IPS-20b (cell line): ENCODE measurements at regions not wholly inside any gene's neighbourhood (a gene's known extent, or its start where the extent isn't known, plus 50 kb on each side); places are given as distances from the start of the nearest gene placed in this dataset.

Source experiments
- H3K27ac ChIP-seq: one replicate; pipeline ENCODE4 v1.5.1; 2013; ENCODE audit warnings: low read length
- H3K27me3 ChIP-seq: 2 replicates; pipeline ENCODE4 v1.6.1; 2013; ENCODE audit warnings: mild to moderate bottlenecking, low read length, inconsistent platforms; ENCODE audit not compliant: insufficient read depth
- H3K36me3 ChIP-seq: 2 replicates; pipeline ENCODE4 v1.6.1; 2013; ENCODE audit warnings: low read depth, mild to moderate bottlenecking, inconsistent platforms, low read length, moderate library complexity; ENCODE audit not compliant: insufficient read depth
- H3K4me1 ChIP-seq: 2 replicates; pipeline ENCODE4 v1.6.1; 2013; ENCODE audit warnings: mild to moderate bottlenecking, control low read depth, inconsistent platforms, low read length, moderate library complexity; ENCODE audit not compliant: insufficient read depth
- H3K4me3 ChIP-seq: 2 replicates; pipeline ENCODE4 v1.5.1; 2013; ENCODE audit warnings: mild to moderate bottlenecking, low read length, inconsistent platforms
- H3K9ac ChIP-seq: 2 replicates; pipeline ENCODE4 v1.6.1; 2013; ENCODE audit warnings: low read depth, mild to moderate bottlenecking, inconsistent platforms, low read length, moderate library complexity
- H3K9me3 ChIP-seq: 2 replicates; pipeline ENCODE4 v1.6.1; 2013; ENCODE audit warnings: mild to moderate bottlenecking, low read depth, low read length, inconsistent platforms; ENCODE audit not compliant: insufficient read depth

DNA sequence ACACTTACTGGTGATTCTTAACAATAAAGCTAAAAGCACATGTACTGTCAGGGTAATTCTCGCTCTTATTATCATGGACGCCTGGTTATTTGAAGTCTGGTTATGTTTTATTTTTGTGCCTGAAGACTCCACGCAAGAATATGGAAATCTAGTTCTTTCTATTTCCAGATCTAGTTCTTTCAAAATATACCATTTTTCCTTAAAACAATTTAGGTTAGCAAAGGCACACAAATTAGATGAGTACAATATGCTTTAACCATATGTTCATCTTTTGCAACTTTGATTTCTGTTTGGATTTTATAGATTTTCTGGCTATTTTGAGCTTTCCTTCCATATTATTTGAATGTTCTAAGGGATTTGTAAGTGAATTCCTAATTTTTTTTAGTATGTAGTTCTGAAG, 1783.1 kb downstream of the PCDH7 start:
- Histone ChIP-seq H3K27ac (no peak overlapping the region), H3K9ac (no peak overlapping the region), H3K27me3 (no peaks in the 10 kb centered on the region), H3K9me3 (no peaks in the 10 kb centered on the region), H3K4me3 (no peak overlapping the region), H3K36me3 (no peaks in the 10 kb centered on the region), H3K4me1 (no peaks in the 10 kb centered on the region)

DNA sequence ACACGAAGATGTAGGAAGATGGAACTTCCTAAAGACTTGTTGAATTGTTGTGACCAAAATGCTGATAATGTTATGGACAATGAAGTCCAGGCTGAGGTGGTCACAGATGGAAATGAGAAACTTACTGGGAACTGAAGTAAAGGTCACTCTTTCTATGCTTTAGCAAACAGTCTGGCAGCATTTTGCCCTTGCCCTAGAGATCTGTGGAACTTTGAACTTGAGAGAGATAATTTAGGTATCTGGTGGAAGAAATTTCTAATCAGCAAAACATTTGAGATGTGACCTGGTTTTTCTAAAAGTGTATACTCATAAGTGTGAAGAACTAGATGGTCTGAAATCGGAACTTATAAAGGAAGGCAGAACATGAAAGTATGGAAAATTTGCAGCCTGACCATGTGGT, 1785.9 kb downstream of the PCDH7 start:
- Histone ChIP-seq H3K27ac (no peak overlapping the region), H3K4me1 (no peaks in the 10 kb centered on the region), H3K9ac (no peak overlapping the region), H3K36me3 (no peaks in the 10 kb centered on the region), H3K27me3 (no peaks in the 10 kb centered on the region), H3K9me3 (no peaks in the 10 kb centered on the region), H3K4me3 (no peak overlapping the region)

DNA sequence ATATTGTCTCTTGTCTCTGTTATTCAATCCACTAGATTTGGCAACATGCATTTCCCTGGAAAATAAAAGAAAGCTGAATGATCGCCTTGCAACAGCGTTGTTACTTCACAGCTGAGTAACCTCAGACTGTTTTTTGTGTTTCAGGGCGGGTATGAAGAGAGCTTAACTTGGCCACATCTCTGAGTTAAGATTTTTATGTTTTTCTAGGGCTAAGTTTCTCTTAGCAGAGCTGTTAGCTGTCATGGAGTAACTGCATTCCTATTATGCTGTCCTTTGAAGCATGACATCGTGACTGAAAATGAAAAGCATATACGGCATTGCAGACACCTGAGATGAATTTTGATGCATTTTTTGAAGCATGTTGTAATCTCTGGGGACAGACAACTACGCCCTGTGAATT, 1798.9 kb downstream of the PCDH7 start:
- no peak overlapping the region for H3K9ac ChIP-seq
- no peaks in the 10 kb centered on the region for H3K36me3 ChIP-seq
- H3K9me3 ChIP-seq, result no peaks in the 10 kb centered on the region; the same call in 1 of the 2 replicates
- H3K4me3 ChIP-seq, result no peak overlapping the region
- H3K27me3 ChIP-seq, result no peaks in the 10 kb centered on the region
- no peaks in the 10 kb centered on the region for H3K4me1 ChIP-seq
- H3K27ac ChIP-seq, result no peak overlapping the region

DNA sequence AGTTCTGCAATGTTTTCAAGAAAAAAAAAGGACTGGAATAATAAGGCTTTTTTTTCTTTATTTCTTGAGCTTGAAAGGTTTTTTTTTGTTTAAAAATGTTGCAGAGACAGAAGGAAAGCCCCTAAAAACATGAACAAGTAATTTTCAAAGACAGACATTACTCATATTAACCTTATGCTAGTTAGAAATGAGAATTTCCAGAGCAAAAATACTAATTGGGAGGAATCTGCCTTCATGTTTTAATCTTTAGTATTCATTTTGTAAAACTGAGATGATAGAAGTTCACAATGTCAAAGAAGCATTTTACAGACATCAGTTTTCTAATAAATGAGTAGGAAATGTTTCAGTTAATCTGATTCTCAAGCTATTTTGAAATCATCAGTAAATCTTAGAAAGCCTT, 1805.3 kb downstream of the PCDH7 start:
- Histone ChIP-seq H3K27me3 (no peaks in the 10 kb centered on the region), H3K4me3 (no peak overlapping the region), H3K4me1 (no peaks in the 10 kb centered on the region), H3K27ac (no peak overlapping the region), H3K9ac (no peak overlapping the region), H3K9me3 (no peaks in the 10 kb centered on the region; the same call in 1 of the 2 replicates), H3K36me3 (no peaks in the 10 kb centered on the region)

DNA sequence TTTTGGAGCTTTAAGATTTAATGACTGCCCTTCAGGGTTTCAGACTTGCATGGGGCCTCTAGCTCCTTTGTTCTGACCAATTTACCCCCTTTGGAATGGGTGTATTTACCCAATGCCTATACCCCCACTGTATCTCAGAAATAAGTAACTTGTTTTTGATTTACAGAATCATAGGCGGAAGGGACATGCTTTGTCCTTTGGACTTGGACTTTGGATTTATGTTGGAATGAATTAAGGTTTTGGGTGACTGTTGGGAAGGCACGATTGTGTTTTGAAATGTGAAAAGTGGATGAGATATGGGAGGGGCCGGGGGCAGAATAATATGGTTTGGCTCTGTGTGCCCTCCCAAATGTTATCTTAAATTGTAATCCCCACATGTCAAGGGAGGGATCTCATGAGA, 1824.7 kb downstream of the PCDH7 start:
- no peaks in the 10 kb centered on the region for H3K36me3 ChIP-seq
- no peak overlapping the region for H3K4me3 ChIP-seq
- H3K9me3 ChIP-seq, result no peaks in the 10 kb centered on the region
- H3K4me1 ChIP-seq, result no peaks in the 10 kb centered on the region
- no peak overlapping the region for H3K27ac ChIP-seq
- no peaks in the 10 kb centered on the region for H3K27me3 ChIP-seq
- H3K9ac ChIP-seq, result no peak overlapping the region

DNA sequence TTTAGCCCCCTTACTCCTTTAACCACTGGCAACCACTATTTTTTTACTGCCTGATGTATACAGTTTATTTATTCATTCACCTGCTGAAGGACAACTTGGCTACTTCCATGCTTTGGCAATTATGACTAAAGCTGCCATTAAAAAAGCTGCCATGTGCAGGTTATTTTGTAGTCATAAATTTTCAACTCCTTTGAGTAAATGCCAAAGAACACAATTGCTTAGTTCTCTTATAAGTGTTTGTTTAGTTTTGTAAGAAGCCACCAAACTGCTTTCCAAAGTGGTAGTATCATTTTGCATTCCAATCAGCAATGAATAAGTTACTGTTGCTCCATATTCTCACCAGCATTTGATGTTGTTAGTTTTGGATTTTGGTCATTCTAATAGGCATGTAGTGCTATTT, 1831.8 kb downstream of the PCDH7 start:
- no peak overlapping the region for H3K4me3 ChIP-seq
- H3K27ac ChIP-seq, result no peak overlapping the region
- no peaks in the 10 kb centered on the region for H3K4me1 ChIP-seq
- no peaks in the 10 kb centered on the region for H3K9me3 ChIP-seq
- no peaks in the 10 kb centered on the region for H3K36me3 ChIP-seq
- H3K9ac ChIP-seq, result no peak overlapping the region
- no peaks in the 10 kb centered on the region for H3K27me3 ChIP-seq

DNA sequence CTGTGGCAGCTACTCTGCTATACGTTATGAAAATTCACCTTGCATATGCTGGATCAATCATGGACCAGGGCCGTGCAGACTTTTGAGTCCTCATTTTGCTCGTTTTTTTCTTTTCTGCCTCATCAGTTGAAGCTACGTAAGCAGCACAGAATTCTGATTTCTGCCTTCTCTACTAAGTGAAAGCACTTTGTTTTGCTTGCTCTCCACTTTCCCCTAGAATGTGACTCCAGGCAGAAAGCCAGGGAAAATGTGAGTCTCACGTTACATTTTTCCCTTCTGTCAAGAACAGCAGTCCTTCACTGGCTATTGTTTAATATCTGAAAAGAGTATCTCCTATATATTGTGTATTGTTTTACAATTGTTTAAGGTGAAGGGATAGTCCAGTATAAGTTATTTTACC, 1840.1 kb downstream of the PCDH7 start:
- Histone ChIP-seq H3K4me1 (peaks cover 8% of the 10 kb centered on the region; the same call in 1 of the 2 replicates), H3K27ac (no peak overlapping the region), H3K9ac (no peak overlapping the region), H3K9me3 (no peaks in the 10 kb centered on the region), H3K36me3 (no peaks in the 10 kb centered on the region), H3K4me3 (no peak overlapping the region), H3K27me3 (no peaks in the 10 kb centered on the region)

DNA sequence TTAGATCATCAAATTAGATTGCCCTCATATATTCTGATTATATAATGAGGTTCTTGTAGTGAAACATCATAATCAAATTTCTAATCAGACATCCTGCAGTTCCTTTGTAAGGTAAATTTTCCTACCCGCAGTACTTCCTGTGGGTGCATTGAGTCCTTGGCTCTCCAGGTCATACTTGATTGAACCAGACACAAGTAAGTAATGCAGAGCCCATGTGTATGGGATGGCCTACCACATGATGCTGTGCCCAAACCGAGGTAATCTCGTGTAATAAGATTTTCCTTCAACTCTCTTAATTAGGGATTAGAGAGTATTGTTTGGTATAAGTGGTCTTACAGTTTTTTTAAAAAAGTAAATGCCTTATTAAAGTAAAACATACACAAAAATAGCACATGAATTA, 1841.8 kb downstream of the PCDH7 start:
- H3K4me1 ChIP-seq, result peaks cover 8% of the 10 kb centered on the region; the same call in 1 of the 2 replicates
- no peaks in the 10 kb centered on the region for H3K9me3 ChIP-seq
- H3K27ac ChIP-seq, result no peak overlapping the region
- no peak overlapping the region for H3K9ac ChIP-seq
- no peaks in the 10 kb centered on the region for H3K36me3 ChIP-seq
- H3K27me3 ChIP-seq, result no peaks in the 10 kb centered on the region
- H3K4me3 ChIP-seq, result no peak overlapping the region

DNA sequence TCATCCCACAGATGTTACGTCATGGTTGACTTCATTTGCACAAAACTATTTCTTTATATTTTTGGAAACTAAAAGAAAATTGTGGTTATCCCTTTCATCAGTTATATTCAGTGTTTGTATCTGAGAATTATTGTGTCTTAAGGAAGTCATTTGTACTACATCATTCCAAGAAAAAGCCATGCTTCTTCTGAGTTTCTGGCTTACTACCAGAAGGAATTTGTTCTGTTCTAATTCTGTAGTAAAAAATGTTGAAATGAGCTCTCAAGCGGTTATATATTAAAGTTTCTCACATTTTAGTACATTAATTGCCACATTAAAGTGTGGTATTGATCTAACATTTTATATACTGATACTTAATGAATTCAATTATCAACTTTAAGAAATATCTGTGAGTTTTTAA, 1844.5 kb downstream of the PCDH7 start:
- Histone ChIP-seq H3K4me3 (no peak overlapping the region), H3K4me1 (peaks cover 8% of the 10 kb centered on the region; the same call in 1 of the 2 replicates), H3K9me3 (no peaks in the 10 kb centered on the region), H3K9ac (no peak overlapping the region), H3K27me3 (no peaks in the 10 kb centered on the region), H3K27ac (no peak overlapping the region), H3K36me3 (no peaks in the 10 kb centered on the region)

DNA sequence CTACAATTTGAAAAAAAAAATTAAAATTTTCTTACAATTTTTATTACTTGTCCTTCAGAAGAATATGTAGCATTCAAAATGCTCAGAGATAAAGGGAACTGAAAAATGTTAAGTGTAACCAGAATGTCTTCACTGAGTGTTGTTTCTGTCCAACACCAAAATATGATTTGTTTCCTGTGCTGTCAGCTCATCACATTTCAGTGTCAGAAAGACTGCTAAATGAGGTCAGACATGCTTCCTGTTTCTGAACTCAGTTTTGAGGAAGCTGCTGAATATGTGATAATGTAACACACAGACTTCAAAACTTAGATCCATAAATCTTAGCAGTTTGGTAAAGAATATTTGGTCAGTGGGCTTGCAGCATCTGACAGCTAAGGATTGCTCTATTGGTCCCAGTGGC, 1849.7 kb downstream of the PCDH7 start:
- H3K4me1 ChIP-seq, result no peaks in the 10 kb centered on the region
- H3K36me3 ChIP-seq, result no peaks in the 10 kb centered on the region
- no peaks in the 10 kb centered on the region for H3K27me3 ChIP-seq
- no peak overlapping the region for H3K9ac ChIP-seq
- H3K4me3 ChIP-seq, result no peak overlapping the region
- H3K9me3 ChIP-seq, result no peaks in the 10 kb centered on the region
- H3K27ac ChIP-seq, result no peak overlapping the region

DNA sequence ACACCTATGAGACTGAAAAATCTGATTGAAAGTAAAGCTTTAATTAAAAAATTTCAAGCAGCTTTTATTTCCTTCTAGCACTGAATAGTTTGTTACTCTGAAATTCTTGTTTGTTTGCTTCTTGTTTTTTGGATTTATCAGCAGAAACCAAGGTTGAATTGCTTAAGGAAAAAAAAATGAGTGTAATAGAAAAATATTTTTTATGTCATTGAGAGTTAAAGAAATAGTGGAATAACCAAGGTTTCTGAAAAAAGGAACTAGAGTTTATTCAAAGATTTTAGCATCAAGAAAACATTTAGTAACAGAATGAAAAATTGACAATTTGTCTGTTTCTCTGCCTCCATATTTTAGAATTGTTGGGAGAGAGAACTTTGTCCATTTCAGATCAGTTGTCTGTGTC, 1852.2 kb downstream of the PCDH7 start:
- Histone ChIP-seq H3K27me3 (no peaks in the 10 kb centered on the region), H3K36me3 (no peaks in the 10 kb centered on the region), H3K27ac (no peak overlapping the region), H3K9me3 (no peaks in the 10 kb centered on the region), H3K9ac (no peak overlapping the region), H3K4me1 (no peaks in the 10 kb centered on the region), H3K4me3 (no peak overlapping the region)

DNA sequence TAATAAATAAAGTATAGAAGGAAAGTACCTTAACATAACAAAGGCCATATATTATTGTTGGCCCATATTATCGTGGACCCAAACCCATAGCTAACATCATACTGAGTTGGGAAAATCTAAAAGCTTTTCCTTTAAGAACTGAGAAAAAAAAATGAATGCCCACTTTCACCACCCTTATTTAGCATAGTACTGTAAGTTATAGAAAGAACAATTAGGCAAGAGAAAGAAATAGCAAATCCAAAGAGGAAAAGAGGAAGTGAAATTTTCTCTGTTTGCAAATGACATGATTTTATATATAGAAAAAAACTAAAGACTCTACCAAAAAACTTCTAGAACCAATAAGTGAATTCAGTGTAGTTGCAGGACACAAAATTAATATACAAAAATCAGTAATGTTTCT, 1854.6 kb downstream of the PCDH7 start:
- H3K4me3 ChIP-seq, result no peak overlapping the region
- H3K27me3 ChIP-seq, result no peaks in the 10 kb centered on the region
- no peaks in the 10 kb centered on the region for H3K4me1 ChIP-seq

DNA sequence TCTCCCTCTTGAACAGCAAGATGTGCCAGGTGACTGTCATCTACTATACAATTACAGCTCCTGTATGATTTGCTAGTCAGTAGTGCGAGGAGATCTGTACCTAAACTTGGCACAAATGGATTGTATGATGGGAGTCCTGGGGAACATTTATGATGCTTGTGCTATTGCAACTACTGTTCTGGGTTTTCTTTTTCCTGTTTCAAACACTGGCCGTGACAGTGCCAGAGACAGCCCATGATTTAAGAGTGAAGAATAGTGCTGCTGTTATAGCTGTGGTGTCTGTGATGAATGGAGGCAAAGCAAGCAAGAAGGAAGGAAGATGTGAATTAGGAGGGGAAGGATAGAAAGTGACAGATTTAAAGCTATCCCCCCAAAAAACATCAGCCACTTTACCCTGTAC, 1868.9 kb downstream of the PCDH7 start:
- no peak overlapping the region for H3K27ac ChIP-seq
- no peak overlapping the region for H3K9ac ChIP-seq
- H3K9me3 ChIP-seq, result 0 out of 2 replicates have a peak, but pooled peaks cover 4% of the 10 kb centered on the region
- H3K27me3 ChIP-seq, result no peaks in the 10 kb centered on the region
- no peak overlapping the region for H3K4me3 ChIP-seq
- H3K36me3 ChIP-seq, result no peaks in the 10 kb centered on the region
- H3K4me1 ChIP-seq, result no peaks in the 10 kb centered on the region

More for the DNA sequence above, 1854.6 kb downstream of the PCDH7 start:
- H3K36me3 ChIP-seq, result no peaks in the 10 kb centered on the region
- no peaks in the 10 kb centered on the region for H3K9me3 ChIP-seq
- H3K27ac ChIP-seq, result no peak overlapping the region
- no peak overlapping the region for H3K9ac ChIP-seq
